Mesendoderm (in vitro differentiated cells): ENCODE measurements at regions not wholly inside any gene's neighbourhood (a gene's known extent, or its start where the extent isn't known, plus 50 kb on each side); places are given as distances from the start of the nearest gene placed in this dataset.
A peak's percentile ranks its signal among the peaks of the same experiment; 100 is the strongest.

Source experiments
- DNase-seq: peaks from one replicate; pipeline ENCODE4 v3.0.0; 2013
- H2AK5ac ChIP-seq: 2 replicates; pipeline ENCODE4 v1.6.1; 2013; ENCODE audit warnings: low read length, inconsistent platforms
- H2BK120ac ChIP-seq: 2 replicates; pipeline ENCODE4 v1.6.1; 2013; ENCODE audit warnings: low read depth, mild to moderate bottlenecking, low read length, moderate library complexity, mixed read lengths
- H2BK15ac ChIP-seq: replicated peaks from 2 replicates; pipeline ENCODE4 v1.6.1; 2013; ENCODE audit warnings: low read depth, mild to moderate bottlenecking, moderate library complexity
- H2BK5ac ChIP-seq: 2 replicates; pipeline ENCODE4 v1.6.1; 2013; ENCODE audit warnings: low read length, inconsistent platforms
- H3K18ac ChIP-seq: 2 replicates; pipeline ENCODE4 v1.6.1; 2013; ENCODE audit warnings: mild to moderate bottlenecking, low read length, mixed read lengths
- H3K23ac ChIP-seq: one replicate; pipeline ENCODE4 v1.6.1; 2013; ENCODE audit warnings: low read length
- H3K27ac ChIP-seq: 2 replicates; pipeline ENCODE4 v1.5.1; 2013; ENCODE audit warnings: low read depth, mild to moderate bottlenecking, inconsistent platforms, low read length, moderate library complexity
- H3K27me3 ChIP-seq: 2 replicates; pipeline ENCODE4 v1.6.1; 2013; ENCODE audit warnings: low read length, control low read depth, mild to moderate bottlenecking, inconsistent platforms; ENCODE audit not compliant: insufficient read depth, poor library complexity
- H3K36me3 ChIP-seq: 2 replicates; pipeline ENCODE4 v1.6.1; 2013; ENCODE audit warnings: low read length, inconsistent platforms; ENCODE audit not compliant: control insufficient read depth, insufficient read depth
- H3K4ac ChIP-seq: one replicate; pipeline ENCODE4 v1.6.1; 2013; ENCODE audit warnings: low read depth, mild to moderate bottlenecking, low read length, moderate library complexity
- H3K4me1 ChIP-seq: 2 replicates; pipeline ENCODE4 v1.6.1; 2013; ENCODE audit warnings: low read depth, low read length, inconsistent platforms; ENCODE audit not compliant: control insufficient read depth
- H3K4me2 ChIP-seq: 2 replicates; pipeline ENCODE4 v1.6.1; 2013; ENCODE audit warnings: low read length
- H3K4me3 ChIP-seq: 2 replicates; pipeline ENCODE4 v1.5.1; 2013; ENCODE audit warnings: mild to moderate bottlenecking, low read length
- H3K56ac ChIP-seq: one replicate; pipeline ENCODE4 v1.6.1; 2013; ENCODE audit warnings: low read length
- H3K79me1 ChIP-seq: 2 replicates; pipeline ENCODE4 v1.6.1; 2013; ENCODE audit warnings: low read length, inconsistent platforms
- H3K79me2 ChIP-seq: 2 replicates; pipeline ENCODE4 v1.6.1; 2013; ENCODE audit warnings: mild to moderate bottlenecking, low read length; ENCODE audit not compliant: control insufficient read depth, insufficient read depth
- H3K9ac ChIP-seq: 2 replicates; pipeline ENCODE4 v1.6.1; 2013; ENCODE audit warnings: low read length, inconsistent platforms
- H4K5ac ChIP-seq: one replicate; pipeline ENCODE4 v1.6.1; 2013; ENCODE audit warnings: low read length
- H4K8ac ChIP-seq: one replicate; pipeline ENCODE4 v1.6.1; 2013; ENCODE audit warnings: low read depth, mild to moderate bottlenecking, control low read depth, low read length, moderate library complexity
- WGBS: extraction: QIAGEN DNeasy Blood & Tissue Kit; methylation state at CpG from one replicate; pipeline ENCODE4 v1.1.7; 2013; ENCODE audit warnings: low lambda C conversion rate, missing lambda C conversion rate; ENCODE audit not compliant: insufficient coverage; ENCODE audit errors: extremely low coverage; 5-methylcytosine and 5-hydroxymethylcytosine counted together

DNA sequence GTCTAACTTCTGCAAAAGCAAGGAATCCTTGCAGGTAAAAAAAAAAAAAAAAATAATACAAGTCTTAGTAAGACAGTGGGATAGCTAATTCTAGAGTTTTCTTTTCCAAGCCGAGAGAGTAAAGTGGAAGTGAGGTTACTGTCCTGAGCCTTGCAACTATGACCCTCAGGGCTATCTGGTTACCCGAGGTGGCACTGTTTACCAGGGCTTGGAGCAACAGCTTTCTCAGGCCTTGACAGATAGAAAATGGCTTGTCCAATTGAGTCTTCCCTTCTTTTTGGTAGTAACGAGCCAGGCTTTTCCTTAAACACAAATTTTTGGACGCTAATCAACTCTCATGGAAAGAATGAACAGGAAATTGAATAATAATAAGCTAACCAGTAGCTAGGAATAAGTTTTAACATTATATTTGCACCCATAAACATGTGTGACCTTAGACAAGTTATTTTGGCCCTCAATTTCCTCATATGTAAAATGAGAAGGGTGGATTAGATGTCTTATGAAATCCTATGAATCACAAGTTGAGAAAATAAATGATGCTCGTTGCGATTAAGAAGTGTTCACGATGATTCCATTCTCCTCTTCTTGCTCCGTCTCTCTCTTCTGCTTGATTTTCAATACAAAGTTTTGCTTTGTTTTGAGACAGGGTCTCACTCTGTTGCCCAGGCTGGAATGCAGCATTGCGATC is 236.9 kb upstream of the KBTBD8 start:
- Histone ChIP-seq H2BK5ac (no peak overlapping the region), H2BK120ac (no peak overlapping the region), H3K4me3 (no peak overlapping the region), H4K5ac (no peak overlapping the region), H3K4me2 (no peak overlapping the region), H3K27ac (no peak overlapping the region), H3K23ac (no peak overlapping the region), H2BK15ac (no peak overlapping the region), H3K4me1 (no peaks in the 10 kb centered on the region), H3K79me1 (no peaks in the 10 kb centered on the region), H3K18ac (no peak overlapping the region), H3K36me3 (no peaks in the 10 kb centered on the region), H3K27me3 (no peaks in the 10 kb centered on the region), H4K8ac (no peak overlapping the region), H2AK5ac (no peak overlapping the region), H3K9ac (no peak overlapping the region), H3K56ac (no peak overlapping the region), H3K79me2 (no peaks in the 10 kb centered on the region), H3K4ac (no peak overlapping the region)
- no peak for DNase-seq
- no CpG with 5 or more reads among the region's 9 CpGs for WGBS

DNA sequence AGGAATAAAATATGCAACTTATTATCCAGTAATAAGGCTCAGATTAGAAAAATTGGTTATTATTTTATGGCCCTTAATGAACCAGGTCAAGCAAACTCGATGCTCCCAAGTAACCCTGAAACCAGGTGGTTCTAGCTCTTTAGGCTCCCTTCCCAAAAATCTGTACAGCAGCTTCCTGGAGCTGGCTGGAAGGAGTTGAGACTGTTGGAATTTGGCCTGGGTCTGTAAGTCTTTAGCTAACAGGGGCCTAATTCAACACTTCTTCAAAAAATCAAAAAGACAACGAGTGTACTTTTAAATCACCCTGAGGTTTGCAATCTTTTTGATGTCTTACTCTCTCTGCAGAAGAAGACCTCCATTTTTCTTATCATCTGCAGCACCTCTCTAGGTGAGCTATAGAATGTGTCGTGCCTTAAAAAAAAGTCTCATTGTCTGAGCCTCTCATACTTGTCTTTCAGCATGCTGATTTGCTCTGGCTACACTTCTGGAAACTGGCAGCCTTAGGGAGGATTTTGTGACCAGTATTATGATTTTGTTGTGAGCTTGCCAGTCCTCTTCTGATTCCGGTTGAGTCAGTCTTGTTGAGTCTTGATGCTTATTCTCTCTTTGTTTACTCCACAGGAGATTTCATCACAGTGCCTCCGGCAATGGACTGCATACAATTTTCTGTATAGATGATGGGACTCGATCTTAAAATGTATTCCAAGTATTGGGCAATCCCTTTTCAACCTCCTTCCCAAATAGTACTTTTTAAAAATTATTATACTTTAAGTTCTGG is 235.0 kb upstream of the KBTBD8 start:
- Histone ChIP-seq H3K4me2 (no peak overlapping the region), H3K79me2 (no peaks in the 10 kb centered on the region), H2AK5ac (no peak overlapping the region), H3K36me3 (no peaks in the 10 kb centered on the region), H3K79me1 (no peaks in the 10 kb centered on the region), H4K5ac (no peak overlapping the region), H3K56ac (no peak overlapping the region), H3K9ac (no peak overlapping the region), H2BK120ac (no peak overlapping the region), H3K18ac (no peak overlapping the region), H2BK15ac (no peak overlapping the region), H4K8ac (no peak overlapping the region), H2BK5ac (no peak overlapping the region), H3K27ac (no peak overlapping the region), H3K23ac (no peak overlapping the region), H3K4ac (no peak overlapping the region), H3K4me1 (no peaks in the 10 kb centered on the region), H3K27me3 (no peaks in the 10 kb centered on the region), H3K4me3 (no peak overlapping the region)
- WGBS = no CpG with 5 or more reads among the region's 6 CpGs
- DNase-seq = no peak

- H3K4me3 ChIP-seq = no peak overlapping the region
- H3K4me1 ChIP-seq = no peaks in the 10 kb centered on the region
- no peak overlapping the region for H3K18ac ChIP-seq
- H3K56ac ChIP-seq = no peak overlapping the region
- no peaks in the 10 kb centered on the region for H3K36me3 ChIP-seq
- H3K23ac ChIP-seq = no peak overlapping the region
- H2BK120ac ChIP-seq = no peak overlapping the region
- H2BK15ac ChIP-seq = no peak overlapping the region
- H3K27ac ChIP-seq = no peak overlapping the region
- H2BK5ac ChIP-seq = no peak overlapping the region
- WGBS = no CpG with 5 or more reads among the region's 5 CpGs
- H3K4me2 ChIP-seq = no peak overlapping the region
- no peak overlapping the region for H3K4ac ChIP-seq
- no peak overlapping the region for H4K8ac ChIP-seq
- H3K9ac ChIP-seq = no peak overlapping the region
- no peaks in the 10 kb centered on the region for H3K79me2 ChIP-seq
- H3K79me1 ChIP-seq = no peaks in the 10 kb centered on the region
- no peak overlapping the region for H4K5ac ChIP-seq
- DNase-seq = no peak
- no peaks in the 10 kb centered on the region for H3K27me3 ChIP-seq
- H2AK5ac ChIP-seq = no peak overlapping the region
These were observed 220.0 kb upstream of the KBTBD8 start for GRCh38 chr3:66778107-66778506.

DNA sequence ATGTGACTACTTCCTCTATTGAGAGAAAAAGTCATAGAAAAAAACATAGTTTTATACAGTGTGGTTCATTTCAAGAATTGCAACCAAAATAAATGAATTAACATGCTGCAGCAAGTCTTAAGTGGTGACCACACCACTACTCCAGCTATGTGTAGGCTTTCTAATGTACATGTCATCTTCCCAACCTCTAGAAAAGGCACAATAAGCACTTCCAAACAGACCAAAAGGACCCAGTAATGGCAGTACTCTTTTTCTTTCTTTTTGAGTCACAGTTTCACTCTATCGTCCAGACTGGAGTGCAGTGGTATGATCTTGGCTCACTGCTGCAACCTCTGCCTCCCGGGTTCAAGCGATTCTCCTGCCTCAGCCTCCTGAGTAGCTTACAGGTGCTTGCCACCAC is 219.3 kb upstream of the KBTBD8 start:
- Histone ChIP-seq H3K4me2 (no peak overlapping the region), H3K4me3 (no peak overlapping the region), H3K23ac (no peak overlapping the region), H2AK5ac (no peak overlapping the region), H3K79me1 (no peaks in the 10 kb centered on the region), H3K79me2 (no peaks in the 10 kb centered on the region), H3K18ac (no peak overlapping the region), H3K4me1 (no peaks in the 10 kb centered on the region), H4K8ac (peak overlapping the region; percentile 39), H4K5ac (no peak overlapping the region), H3K4ac (no peak overlapping the region), H2BK15ac (no peak overlapping the region), H3K36me3 (no peaks in the 10 kb centered on the region), H2BK120ac (no peak overlapping the region), H2BK5ac (no peak overlapping the region), H3K56ac (no peak overlapping the region), H3K9ac (no peak overlapping the region), H3K27me3 (no peaks in the 10 kb centered on the region), H3K27ac (no peak overlapping the region)
- no peak for DNase-seq
- no CpG with 5 or more reads among the region's 3 CpGs for WGBS

DNA sequence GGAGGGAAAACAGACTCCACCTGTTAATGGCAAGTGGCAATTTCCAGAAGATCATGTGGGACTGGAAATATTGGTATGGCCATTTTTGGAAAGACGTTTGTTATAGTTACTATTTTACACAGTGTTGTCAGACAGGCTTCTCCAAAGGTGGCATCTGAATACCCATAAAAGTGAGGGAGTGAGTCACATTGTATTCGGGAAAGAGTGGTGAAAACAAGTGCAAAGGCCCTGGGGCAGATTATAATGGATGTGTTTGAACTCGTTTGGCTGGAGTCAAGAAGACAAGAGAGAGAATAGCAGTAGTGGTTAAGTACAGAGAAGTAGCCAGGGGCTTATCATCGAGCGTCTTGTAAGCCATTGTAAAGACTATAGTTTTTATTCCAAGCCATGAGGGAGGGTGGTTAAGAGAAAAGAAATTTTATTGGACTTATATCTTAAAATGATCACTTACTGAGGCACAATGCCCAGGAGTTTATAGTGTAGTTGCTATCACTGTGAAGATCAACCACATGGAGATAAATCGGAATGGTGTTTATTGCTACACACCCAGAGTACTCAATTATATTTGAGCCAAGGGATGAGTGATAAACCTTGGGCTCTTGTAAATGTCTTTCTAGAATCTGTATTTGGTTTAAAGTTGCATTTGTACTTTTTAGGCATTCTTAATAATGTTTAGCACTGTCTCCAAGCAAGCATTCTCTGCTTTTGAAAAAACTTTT is 212.8 kb upstream of the KBTBD8 start:
- H3K56ac ChIP-seq = no peak overlapping the region

More for the DNA sequence above, 212.8 kb upstream of the KBTBD8 start:
- Histone ChIP-seq H3K36me3 (no peaks in the 10 kb centered on the region), H3K4me1 (no peaks in the 10 kb centered on the region), H3K4ac (no peak overlapping the region), H3K9ac (no peak overlapping the region), H3K79me2 (no peaks in the 10 kb centered on the region), H2BK15ac (no peak overlapping the region), H3K27me3 (no peaks in the 10 kb centered on the region), H3K18ac (no peak overlapping the region), H2BK120ac (no peak overlapping the region), H3K4me3 (no peak overlapping the region), H4K5ac (no peak overlapping the region), H2BK5ac (no peak overlapping the region), H3K4me2 (no peak overlapping the region), H3K23ac (no peak overlapping the region), H3K27ac (no peak overlapping the region), H3K79me1 (no peaks in the 10 kb centered on the region), H2AK5ac (no peak overlapping the region), H4K8ac (no peak overlapping the region)
- no peak for DNase-seq
- WGBS = no CpG with 5 or more reads among the region's 6 CpGs
